ENCODE measurements at regions not wholly inside any gene's neighbourhood (a gene's known extent, or its start where the extent isn't known, plus 50 kb on each side); places are given as distances from the start of the nearest gene placed in this dataset.

DNA sequence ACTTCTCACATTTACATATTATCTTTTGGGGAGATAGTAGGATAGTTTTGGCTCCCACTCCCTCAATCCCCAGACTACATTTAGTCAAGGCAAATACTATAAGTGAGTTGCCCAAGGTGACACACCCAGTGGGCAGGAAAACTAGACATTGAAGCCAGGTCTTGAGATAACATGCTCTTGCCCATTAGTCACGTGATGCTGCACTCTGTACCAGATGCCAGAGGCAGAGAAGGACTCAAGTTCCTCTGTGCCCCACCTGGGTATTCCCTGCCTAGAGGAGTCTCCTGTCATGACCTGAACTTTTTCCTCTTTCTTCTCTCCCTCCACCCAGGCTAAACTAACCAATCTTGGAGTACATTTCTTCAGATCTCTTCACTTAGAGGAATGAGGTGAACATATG is 484.9 kb downstream of the BUD13 start:
- DNase-seq: no peak
- no peaks in the 10 kb centered on the region for H3K4me1 ChIP-seq (ENCODE audit: low read depth)
- no peak for ATAC-seq
- H3K4me3 ChIP-seq: no peak overlapping the region
- peaks cover 3% of the 10 kb centered on the region for H3K9me3 ChIP-seq
- intact Hi-C loops (cut with DNase I, micrococcal nuclease): no loop called here
- H3K36me3 ChIP-seq (ENCODE audit: low read depth): no peaks in the 10 kb centered on the region
- TF ChIP-seq CTCF (IDR thresholded peaks at IDR 0.05): no peak

- no peaks in the 10 kb centered on the region for H3K36me3 ChIP-seq (ENCODE audit: low read depth)
- H3K9me3 ChIP-seq: peaks cover 3% of the 10 kb centered on the region
- no peaks in the 10 kb centered on the region for H3K4me1 ChIP-seq (ENCODE audit: low read depth)
- no peak overlapping the region for H3K4me3 ChIP-seq
- no peak for ATAC-seq
- intact Hi-C loops (cut with DNase I, micrococcal nuclease): no loop called here
- no peak for TF ChIP-seq CTCF (IDR thresholded peaks at IDR 0.05)
- no peak for DNase-seq
Measured at GRCh38 chr11:116285026-116285425, 487.8 kb downstream of the BUD13 start.

DNA sequence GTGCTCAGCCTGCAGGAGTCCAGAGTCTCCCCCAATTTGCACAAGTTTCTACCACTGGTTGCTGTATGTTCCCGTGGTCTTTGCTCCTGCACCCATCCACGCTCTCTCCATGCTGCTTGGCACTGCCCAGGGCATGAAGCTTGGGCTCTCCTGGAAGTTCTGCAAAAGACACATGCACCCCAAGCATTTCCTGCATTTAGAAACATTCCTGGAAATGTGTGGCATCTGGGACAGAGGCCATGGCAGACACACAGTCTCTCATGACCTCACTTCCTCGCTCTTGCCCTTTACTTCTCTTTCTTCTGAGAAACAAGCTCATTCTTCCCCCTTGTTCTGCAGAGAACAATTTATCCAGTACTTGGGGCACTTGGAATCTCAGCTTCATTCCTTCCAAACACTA is 489.5 kb downstream of the BUD13 start:
- no peak for ATAC-seq

DNA sequence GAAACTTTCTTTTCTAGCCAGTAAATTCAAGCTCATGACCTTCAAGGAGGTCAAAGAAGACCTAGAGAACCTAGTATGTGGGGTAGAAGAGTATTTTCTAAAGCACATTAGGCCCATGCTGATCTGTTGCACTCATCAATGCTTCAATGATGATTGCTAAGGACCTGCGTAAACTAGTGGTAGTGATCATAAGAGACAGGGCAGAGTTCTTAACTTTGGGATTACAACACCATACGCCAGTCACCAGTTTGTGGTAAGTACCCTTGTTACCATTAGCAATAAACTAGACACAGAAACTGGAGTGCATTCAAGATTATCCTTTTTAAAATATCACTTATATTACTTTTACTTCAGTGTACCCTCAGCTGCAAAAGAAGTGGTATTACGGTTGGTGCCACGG is 490.3 kb downstream of the BUD13 start:
- no peak for TF ChIP-seq CTCF (IDR thresholded peaks at IDR 0.05)
- Histone ChIP-seq H3K4me3 (no peak overlapping the region), H3K36me3 (ENCODE audit: low read depth) (no peaks in the 10 kb centered on the region), H3K4me1 (ENCODE audit: low read depth) (no peaks in the 10 kb centered on the region), H3K9me3 (no peaks in the 10 kb centered on the region)
- intact Hi-C loops (cut with DNase I, micrococcal nuclease): no loop called here
- DNase-seq (no peak), ATAC-seq (no peak)

More for the DNA sequence above, 489.5 kb downstream of the BUD13 start:
- Histone ChIP-seq H3K36me3 (ENCODE audit: low read depth) (no peaks in the 10 kb centered on the region), H3K9me3 (no peaks in the 10 kb centered on the region), H3K4me3 (no peak overlapping the region), H3K4me1 (ENCODE audit: low read depth) (no peaks in the 10 kb centered on the region)
- DNase-seq: no peak
- TF ChIP-seq CTCF (IDR thresholded peaks at IDR 0.05): no peak
- intact Hi-C loops (cut with DNase I, micrococcal nuclease): no loop called here

- no peak for TF ChIP-seq CTCF (IDR thresholded peaks at IDR 0.05)
- Histone ChIP-seq H3K4me3 (no peak overlapping the region), H3K9me3 (no peaks in the 10 kb centered on the region), H3K36me3 (ENCODE audit: low read depth) (no peaks in the 10 kb centered on the region), H3K4me1 (ENCODE audit: low read depth) (no peaks in the 10 kb centered on the region)
- ATAC-seq: no peak
- no peak for DNase-seq
- intact Hi-C loops (cut with DNase I, micrococcal nuclease): no loop called here
Measured at GRCh38 chr11:116281173-116282160, 491.3 kb downstream of the BUD13 start.
